Bronchial epithelial cell (primary cell): ENCODE measurements at regions not wholly inside any gene's neighbourhood (a gene's known extent, or its start where the extent isn't known, plus 50 kb on each side); places are given as distances from the start of the nearest gene placed in this dataset.
A peak's percentile ranks its signal among the peaks of the same experiment; 100 is the strongest.
"Not testable (repeated sequence)": the region's sequence is repeated elsewhere in the genome, so short reads cannot be mapped to it uniquely, and the experiment has no call there.

Experiments
- DNase-seq: peaks from one replicate; pipeline ENCODE4 v3.0.0-alpha.2; 2010; ENCODE audit warnings: low read depth
- FAIRE-seq: peaks from 2 replicates; lab custom pipeline; 2011; peaks lifted over from hg19 to GRCh38; lab: Jason Lieb, UNC
- H3K27me3 ChIP-seq: 2 replicates; pipeline ENCODE4 v1.5.1; 2011; ENCODE audit warnings: low read length; ENCODE audit not compliant: control insufficient read depth, insufficient read depth
- H3K36me3 ChIP-seq: 2 replicates; pipeline ENCODE4 v1.5.1; 2011; ENCODE audit warnings: low read length; ENCODE audit not compliant: control insufficient read depth, insufficient read depth
- H3K4me3 ChIP-seq: 2 replicates; pipeline ENCODE4 v1.5.1; 2011; ENCODE audit warnings: mild to moderate bottlenecking, low read depth, low read length, control low read depth
- TF ChIP-seq, protein P1 (sequence below): IDR thresholded peaks from 2 replicates; pipeline ENCODE4 v1.5.1; 2011; ENCODE audit warnings: mild to moderate bottlenecking, moderate library complexity, low read length, control low read depth, inconsistent platforms; ENCODE audit not compliant: insufficient read depth, severe bottlenecking

DNA sequence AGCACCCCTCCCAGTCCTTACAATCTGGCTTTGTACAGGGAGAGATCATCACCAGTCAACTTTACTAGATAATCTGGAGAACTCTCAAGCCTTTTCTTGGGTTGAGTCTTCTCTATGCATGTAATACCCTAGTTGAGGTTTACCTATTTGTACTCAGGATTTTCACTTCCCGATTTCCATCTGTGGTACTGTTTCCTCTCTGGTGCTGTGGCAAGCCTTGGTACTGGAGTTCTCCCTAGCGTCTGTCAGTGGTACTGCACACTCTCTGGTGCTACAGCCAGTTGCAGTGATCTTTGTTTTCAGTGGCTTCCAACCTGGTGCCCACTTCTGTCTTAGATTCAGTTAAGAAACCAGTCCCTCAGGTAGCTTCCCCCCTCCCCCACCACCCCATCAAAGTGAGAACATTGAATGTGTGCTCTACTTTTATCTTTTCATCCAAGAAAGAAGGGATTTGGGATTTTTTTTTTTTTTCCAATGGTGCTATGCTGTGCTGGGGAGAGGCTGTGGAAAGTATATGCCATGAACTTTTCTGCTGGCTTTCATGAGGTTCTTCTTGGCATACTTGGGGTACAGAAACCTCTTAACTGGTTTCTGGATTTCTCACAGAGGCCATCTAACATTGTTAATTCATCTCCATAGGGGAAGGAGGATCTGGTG lies 69.4 kb upstream of the EVL start:
- TF ChIP-seq, protein P1, sequence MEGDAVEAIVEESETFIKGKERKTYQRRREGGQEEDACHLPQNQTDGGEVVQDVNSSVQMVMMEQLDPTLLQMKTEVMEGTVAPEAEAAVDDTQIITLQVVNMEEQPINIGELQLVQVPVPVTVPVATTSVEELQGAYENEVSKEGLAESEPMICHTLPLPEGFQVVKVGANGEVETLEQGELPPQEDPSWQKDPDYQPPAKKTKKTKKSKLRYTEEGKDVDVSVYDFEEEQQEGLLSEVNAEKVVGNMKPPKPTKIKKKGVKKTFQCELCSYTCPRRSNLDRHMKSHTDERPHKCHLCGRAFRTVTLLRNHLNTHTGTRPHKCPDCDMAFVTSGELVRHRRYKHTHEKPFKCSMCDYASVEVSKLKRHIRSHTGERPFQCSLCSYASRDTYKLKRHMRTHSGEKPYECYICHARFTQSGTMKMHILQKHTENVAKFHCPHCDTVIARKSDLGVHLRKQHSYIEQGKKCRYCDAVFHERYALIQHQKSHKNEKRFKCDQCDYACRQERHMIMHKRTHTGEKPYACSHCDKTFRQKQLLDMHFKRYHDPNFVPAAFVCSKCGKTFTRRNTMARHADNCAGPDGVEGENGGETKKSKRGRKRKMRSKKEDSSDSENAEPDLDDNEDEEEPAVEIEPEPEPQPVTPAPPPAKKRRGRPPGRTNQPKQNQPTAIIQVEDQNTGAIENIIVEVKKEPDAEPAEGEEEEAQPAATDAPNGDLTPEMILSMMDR = peak; percentile 74
- FAIRE-seq (peak; percentile 13), DNase-seq (peak; percentile 57)
- H3K36me3 ChIP-seq = no peaks in the 10 kb centered on the region
- no peaks in the 10 kb centered on the region for H3K27me3 ChIP-seq
- H3K4me3 ChIP-seq = no peak overlapping the region

DNA sequence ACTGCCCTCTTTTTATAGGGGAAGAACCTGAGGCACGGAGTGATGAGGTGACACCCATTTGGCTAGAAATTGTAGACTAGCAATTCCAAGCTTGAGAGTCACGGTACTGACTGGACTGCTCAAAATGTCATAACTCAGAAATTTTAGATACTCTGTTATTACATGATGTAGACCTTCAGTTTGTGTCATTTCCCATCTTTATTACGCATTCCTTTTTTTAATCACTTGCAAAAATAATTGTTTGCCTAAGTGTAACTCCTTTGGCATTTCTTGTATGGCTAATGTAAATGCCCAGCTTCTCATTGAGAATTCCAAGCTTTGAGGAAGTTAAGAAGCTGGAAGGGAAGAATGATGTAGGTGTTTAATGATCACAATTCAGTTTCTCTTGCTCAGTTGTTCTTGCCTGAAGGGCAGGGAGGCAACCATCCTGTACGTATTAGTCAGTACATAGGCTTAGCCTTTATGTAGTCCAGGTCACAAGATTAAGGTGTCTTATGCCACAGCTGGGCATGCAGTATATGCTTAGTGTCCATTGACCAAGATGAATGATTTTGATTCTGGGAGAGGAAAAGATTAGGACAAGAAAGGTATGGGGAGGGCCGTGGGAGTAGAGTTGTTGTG lies 68.2 kb upstream of the EVL start:
- H3K36me3 ChIP-seq = no peaks in the 10 kb centered on the region
- DNase-seq (peak; percentile 79), FAIRE-seq (no peak)
- no peaks in the 10 kb centered on the region for H3K27me3 ChIP-seq
- H3K4me3 ChIP-seq = no peak overlapping the region
- TF ChIP-seq, protein P1 = no peak

DNA sequence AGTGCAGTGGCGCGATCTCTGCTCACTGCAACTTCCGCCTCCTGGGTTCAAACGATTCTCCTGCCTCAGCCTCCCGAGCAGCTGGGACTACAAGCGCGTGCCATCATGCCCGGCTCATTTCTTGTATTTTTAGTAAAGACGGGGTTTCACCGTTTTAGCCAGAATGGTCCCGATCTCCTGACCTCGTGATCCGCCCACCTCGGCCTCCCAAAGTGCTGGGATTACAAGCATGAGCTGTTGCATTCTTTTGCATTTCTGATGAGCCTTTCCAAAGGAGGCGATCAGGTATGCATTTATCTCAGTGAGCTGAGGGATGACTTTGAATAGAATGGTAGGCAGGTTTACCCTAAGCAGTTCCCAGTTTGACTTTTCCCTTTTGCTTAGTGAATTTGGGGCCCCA lies 64.8 kb upstream of the EVL start:
- H3K36me3 ChIP-seq, DNase-seq, H3K4me3 ChIP-seq, H3K27me3 ChIP-seq, FAIRE-seq: not testable (repeated sequence)

DNA sequence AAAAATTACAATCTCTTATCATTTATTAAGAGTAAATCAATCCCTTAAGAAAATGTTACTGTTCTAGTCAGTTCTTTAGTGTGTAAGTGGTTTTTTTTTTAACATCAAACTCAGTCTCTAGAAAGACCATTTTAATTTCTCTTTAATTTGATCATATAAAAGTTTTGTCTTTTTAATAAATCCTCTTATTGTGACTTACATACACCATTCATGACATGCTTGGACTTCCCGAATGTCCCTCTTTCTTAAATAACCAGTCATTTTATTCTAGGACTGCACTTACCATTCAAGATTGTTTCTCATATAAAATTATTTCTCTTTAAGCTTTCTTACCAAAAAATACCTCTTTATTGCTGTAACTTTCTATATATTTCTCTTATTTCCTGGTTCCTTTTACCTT lies 60.8 kb upstream of the EVL start:
- DNase-seq (no peak), FAIRE-seq (no peak)
- H3K4me3 ChIP-seq = no peak overlapping the region
- no peaks in the 10 kb centered on the region for H3K36me3 ChIP-seq
- TF ChIP-seq, protein P1 = no peak
- no peaks in the 10 kb centered on the region for H3K27me3 ChIP-seq

DNA sequence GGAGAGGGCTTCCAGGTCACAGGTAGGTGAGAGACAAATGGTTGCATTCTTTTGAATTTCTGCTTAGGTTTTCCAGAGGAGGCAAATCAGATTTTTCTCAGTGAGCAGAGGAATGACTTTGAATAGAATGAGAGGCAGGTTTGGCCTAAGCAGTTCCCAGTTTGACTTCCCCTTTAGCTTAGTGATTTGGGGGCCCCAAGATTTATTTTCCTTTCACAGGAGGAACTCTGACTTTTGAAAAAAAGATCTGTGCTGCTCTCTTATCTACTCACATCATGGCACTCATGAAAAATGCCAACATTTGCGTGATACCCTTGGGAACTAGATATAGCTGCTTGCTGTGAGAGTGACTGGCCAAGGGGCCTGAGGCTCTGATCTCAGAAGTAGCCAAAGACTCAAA lies 58.0 kb upstream of the EVL start:
- Histone ChIP-seq H3K27me3 (no peaks in the 10 kb centered on the region), H3K36me3 (no peaks in the 10 kb centered on the region), H3K4me3 (no peak overlapping the region)
- TF ChIP-seq, protein P1 = no peak
- FAIRE-seq (no peak), DNase-seq (no peak)

DNA sequence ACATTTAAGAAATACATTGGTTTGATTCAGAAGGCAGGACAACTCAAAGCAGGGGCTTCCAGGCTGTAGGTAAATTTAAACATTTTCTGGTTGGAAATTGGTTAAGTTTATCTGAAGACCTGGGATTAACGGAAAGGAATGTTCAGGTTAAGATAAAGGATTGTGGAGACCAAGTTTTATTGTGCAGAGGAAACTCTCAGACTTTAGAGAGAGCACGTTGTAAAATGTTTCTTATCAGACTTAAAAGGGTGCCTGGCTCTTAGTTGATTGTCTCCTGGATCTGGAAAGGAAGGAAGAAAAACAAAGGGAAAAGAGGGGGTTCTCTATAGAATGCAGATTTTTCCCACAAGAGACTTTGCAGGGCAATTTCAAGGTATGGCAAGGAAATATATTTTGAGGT lies 55.4 kb upstream of the EVL start:
- not testable (repeated sequence) for DNase-seq, H3K4me3 ChIP-seq, H3K36me3 ChIP-seq, FAIRE-seq, H3K27me3 ChIP-seq

DNA sequence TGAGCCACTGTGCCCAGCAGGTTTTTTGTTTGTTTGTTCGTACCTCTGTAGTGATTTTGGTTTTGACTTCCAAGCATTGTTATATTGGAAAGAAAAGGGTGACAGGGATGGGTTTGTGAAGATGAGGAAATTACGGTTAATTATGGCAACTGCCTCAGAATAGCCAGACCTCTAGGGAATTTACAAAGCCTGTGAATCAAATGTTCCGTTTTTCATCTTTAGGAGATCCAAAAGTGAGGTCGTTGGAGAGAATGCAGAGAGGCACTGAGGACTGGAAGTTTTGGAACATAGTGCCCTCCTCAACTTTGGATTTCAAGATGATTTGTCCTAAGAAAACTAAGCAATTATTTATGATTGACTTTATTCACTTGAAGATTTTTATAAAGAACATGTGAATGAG lies 54.5 kb upstream of the EVL start:
- Histone ChIP-seq H3K4me3 (no peak overlapping the region), H3K27me3 (no peaks in the 10 kb centered on the region), H3K36me3 (no peaks in the 10 kb centered on the region)
- FAIRE-seq (no peak), DNase-seq (no peak)
- TF ChIP-seq, protein P1 = no peak
